ENCODE measurements at regions not wholly inside any gene's neighbourhood (a gene's known extent, or its start where the extent isn't known, plus 50 kb on each side); places are given as distances from the start of the nearest gene placed in this dataset.

- no CpG with 5 or more reads among the region's 8 CpGs for WGBS (ENCODE audit: extremely low coverage, insufficient coverage, low lambda C conversion rate)
- H3K79me1 ChIP-seq (ENCODE audit: low read length), result no peaks in the 10 kb centered on the region
- no peak overlapping the region for H2BK5ac ChIP-seq (ENCODE audit: low read length)
- no peak overlapping the region for H3K56ac ChIP-seq (ENCODE audit: low read length)
- H2BK15ac ChIP-seq (replicated peaks; ENCODE audit: low read depth), result no peak overlapping the region
- DNase-seq, result no peak
- H3K36me3 ChIP-seq (ENCODE audit: control insufficient read depth, insufficient read depth, low read length), result no peaks in the 10 kb centered on the region
- no peaks in the 10 kb centered on the region for H3K79me2 ChIP-seq (ENCODE audit: control insufficient read depth, insufficient read depth, low read length)
- no peak overlapping the region for H2BK120ac ChIP-seq (ENCODE audit: low read depth, low read length)
- no peaks in the 10 kb centered on the region for H3K27me3 ChIP-seq (ENCODE audit: insufficient read depth, low read length, poor library complexity)
- no peak overlapping the region for H3K9ac ChIP-seq (ENCODE audit: low read length)
- H3K18ac ChIP-seq (ENCODE audit: low read length), result no peak overlapping the region
- no peak overlapping the region for H3K23ac ChIP-seq (ENCODE audit: low read length)
- no peak overlapping the region for H3K4me2 ChIP-seq (ENCODE audit: low read length)
- no peak overlapping the region for H3K4me3 ChIP-seq (ENCODE audit: low read length)
- no peak overlapping the region for H4K5ac ChIP-seq (ENCODE audit: low read length)
- H3K4ac ChIP-seq (ENCODE audit: low read depth, low read length), result no peak overlapping the region
- H2AK5ac ChIP-seq (ENCODE audit: low read length), result no peak overlapping the region
- no peak overlapping the region for H4K8ac ChIP-seq (ENCODE audit: low read depth, low read length)
- H3K27ac ChIP-seq (ENCODE audit: low read depth, low read length), result no peak overlapping the region
- no peaks in the 10 kb centered on the region for H3K4me1 ChIP-seq (ENCODE audit: control insufficient read depth, low read depth, low read length)
Observed at GRCh38 chr12:90071996-90072395, 363.4 kb upstream of the ATP2B1 start.

GRCh38 chr12:90069711-90070110, 361.1 kb upstream of the ATP2B1 start:
- no peak overlapping the region for H3K23ac ChIP-seq (ENCODE audit: low read length)
- no peak overlapping the region for H3K18ac ChIP-seq (ENCODE audit: low read length)
- H3K9ac ChIP-seq (ENCODE audit: low read length), result no peak overlapping the region
- H4K8ac ChIP-seq (ENCODE audit: low read depth, low read length), result no peak overlapping the region
- no peak overlapping the region for H2BK5ac ChIP-seq (ENCODE audit: low read length)
- no peaks in the 10 kb centered on the region for H3K79me1 ChIP-seq (ENCODE audit: low read length)
- H3K4ac ChIP-seq (ENCODE audit: low read depth, low read length), result no peak overlapping the region
- no peak overlapping the region for H3K4me3 ChIP-seq (ENCODE audit: low read length)
- no peaks in the 10 kb centered on the region for H3K4me1 ChIP-seq (ENCODE audit: control insufficient read depth, low read depth, low read length)
- no peak overlapping the region for H2AK5ac ChIP-seq (ENCODE audit: low read length)
- H3K56ac ChIP-seq (ENCODE audit: low read length), result no peak overlapping the region
- H4K5ac ChIP-seq (ENCODE audit: low read length), result no peak overlapping the region
- no peak overlapping the region for H3K4me2 ChIP-seq (ENCODE audit: low read length)
- H2BK120ac ChIP-seq (ENCODE audit: low read depth, low read length), result no peak overlapping the region
- H3K36me3 ChIP-seq (ENCODE audit: control insufficient read depth, insufficient read depth, low read length), result no peaks in the 10 kb centered on the region
- no peak overlapping the region for H2BK15ac ChIP-seq (replicated peaks; ENCODE audit: low read depth)
- no peaks in the 10 kb centered on the region for H3K27me3 ChIP-seq (ENCODE audit: insufficient read depth, low read length, poor library complexity)
- no peak overlapping the region for H3K27ac ChIP-seq (ENCODE audit: low read depth, low read length)
- no CpG with 5 or more reads among the region's 2 CpGs for WGBS (ENCODE audit: extremely low coverage, insufficient coverage, low lambda C conversion rate)
- H3K79me2 ChIP-seq (ENCODE audit: control insufficient read depth, insufficient read depth, low read length), result no peaks in the 10 kb centered on the region
- no peak for DNase-seq

GRCh38 chr12:90067791-90068190, 359.2 kb upstream of the ATP2B1 start:
- no peaks in the 10 kb centered on the region for H3K79me2 ChIP-seq (ENCODE audit: control insufficient read depth, insufficient read depth, low read length)

GRCh38 chr12:90064852-90065801, 356.5 kb upstream of the ATP2B1 start:
- Histone ChIP-seq H2BK5ac (ENCODE audit: low read length) (no peak overlapping the region), H3K79me1 (ENCODE audit: low read length) (no peaks in the 10 kb centered on the region), H3K4me3 (ENCODE audit: low read length) (no peak overlapping the region), H3K9ac (ENCODE audit: low read length) (no peak overlapping the region), H3K79me2 (ENCODE audit: control insufficient read depth, insufficient read depth, low read length) (no peaks in the 10 kb centered on the region), H3K4ac (ENCODE audit: low read depth, low read length) (no peak overlapping the region), H3K27me3 (ENCODE audit: insufficient read depth, low read length, poor library complexity) (no peaks in the 10 kb centered on the region), H3K4me2 (ENCODE audit: low read length) (no peak overlapping the region), H4K5ac (ENCODE audit: low read length) (no peak overlapping the region), H2AK5ac (ENCODE audit: low read length) (no peak overlapping the region), H3K56ac (ENCODE audit: low read length) (no peak overlapping the region), H3K4me1 (ENCODE audit: control insufficient read depth, low read depth, low read length) (no peaks in the 10 kb centered on the region), H2BK15ac (replicated peaks; ENCODE audit: low read depth) (no peak overlapping the region), H3K27ac (ENCODE audit: low read depth, low read length) (no peak overlapping the region), H4K8ac (ENCODE audit: low read depth, low read length) (no peak overlapping the region), H2BK120ac (ENCODE audit: low read depth, low read length) (no peak overlapping the region), H3K36me3 (ENCODE audit: control insufficient read depth, insufficient read depth, low read length) (no peaks in the 10 kb centered on the region), H3K18ac (ENCODE audit: low read length) (no peak overlapping the region), H3K23ac (ENCODE audit: low read length) (no peak overlapping the region)
- no CpG with 5 or more reads among the region's 4 CpGs for WGBS (ENCODE audit: extremely low coverage, insufficient coverage, low lambda C conversion rate)
- DNase-seq, result no peak

More at GRCh38 chr12:90067791-90068190, 359.2 kb upstream of the ATP2B1 start:
- Histone ChIP-seq H3K79me1 (ENCODE audit: low read length) (no peaks in the 10 kb centered on the region), H3K4me2 (ENCODE audit: low read length) (no peak overlapping the region), H2BK5ac (ENCODE audit: low read length) (no peak overlapping the region), H3K4ac (ENCODE audit: low read depth, low read length) (no peak overlapping the region), H4K5ac (ENCODE audit: low read length) (no peak overlapping the region), H3K4me1 (ENCODE audit: control insufficient read depth, low read depth, low read length) (no peaks in the 10 kb centered on the region), H3K4me3 (ENCODE audit: low read length) (no peak overlapping the region), H2BK15ac (replicated peaks; ENCODE audit: low read depth) (no peak overlapping the region), H3K27me3 (ENCODE audit: insufficient read depth, low read length, poor library complexity) (no peaks in the 10 kb centered on the region), H3K23ac (ENCODE audit: low read length) (no peak overlapping the region), H3K36me3 (ENCODE audit: control insufficient read depth, insufficient read depth, low read length) (no peaks in the 10 kb centered on the region), H2BK120ac (ENCODE audit: low read depth, low read length) (no peak overlapping the region), H3K18ac (ENCODE audit: low read length) (no peak overlapping the region), H2AK5ac (ENCODE audit: low read length) (no peak overlapping the region), H4K8ac (ENCODE audit: low read depth, low read length) (no peak overlapping the region), H3K9ac (ENCODE audit: low read length) (no peak overlapping the region), H3K27ac (ENCODE audit: low read depth, low read length) (no peak overlapping the region), H3K56ac (ENCODE audit: low read length) (no peak overlapping the region)
- WGBS (ENCODE audit: extremely low coverage, insufficient coverage, low lambda C conversion rate), result no CpG with 5 or more reads among the region's 1 CpG
- DNase-seq, result no peak

GRCh38 chr12:90062799-90063198, 354.2 kb upstream of the ATP2B1 start:
- Histone ChIP-seq H3K27ac (ENCODE audit: low read depth, low read length) (no peak overlapping the region), H3K79me1 (ENCODE audit: low read length) (no peaks in the 10 kb centered on the region), H4K5ac (ENCODE audit: low read length) (no peak overlapping the region), H3K18ac (ENCODE audit: low read length) (no peak overlapping the region), H2BK15ac (replicated peaks; ENCODE audit: low read depth) (no peak overlapping the region), H3K4me3 (ENCODE audit: low read length) (no peak overlapping the region), H2AK5ac (ENCODE audit: low read length) (no peak overlapping the region), H2BK5ac (ENCODE audit: low read length) (no peak overlapping the region), H3K4me1 (ENCODE audit: control insufficient read depth, low read depth, low read length) (no peaks in the 10 kb centered on the region), H3K9ac (ENCODE audit: low read length) (no peak overlapping the region), H3K36me3 (ENCODE audit: control insufficient read depth, insufficient read depth, low read length) (no peaks in the 10 kb centered on the region), H2BK120ac (ENCODE audit: low read depth, low read length) (no peak overlapping the region), H4K8ac (ENCODE audit: low read depth, low read length) (no peak overlapping the region), H3K79me2 (ENCODE audit: control insufficient read depth, insufficient read depth, low read length) (no peaks in the 10 kb centered on the region), H3K56ac (ENCODE audit: low read length) (no peak overlapping the region), H3K23ac (ENCODE audit: low read length) (no peak overlapping the region), H3K27me3 (ENCODE audit: insufficient read depth, low read length, poor library complexity) (no peaks in the 10 kb centered on the region), H3K4ac (ENCODE audit: low read depth, low read length) (no peak overlapping the region), H3K4me2 (ENCODE audit: low read length) (no peak overlapping the region)
- DNase-seq, result peak; percentile 30
- WGBS (ENCODE audit: extremely low coverage, insufficient coverage, low lambda C conversion rate), result no CpG with 5 or more reads among the region's 4 CpGs

Data from mesendoderm (in vitro differentiated cells).